ENCODE measurements at regions not wholly inside any gene's neighbourhood (a gene's known extent, or its start where the extent isn't known, plus 50 kb on each side); places are given as distances from the start of the nearest gene placed in this dataset.

DNA sequence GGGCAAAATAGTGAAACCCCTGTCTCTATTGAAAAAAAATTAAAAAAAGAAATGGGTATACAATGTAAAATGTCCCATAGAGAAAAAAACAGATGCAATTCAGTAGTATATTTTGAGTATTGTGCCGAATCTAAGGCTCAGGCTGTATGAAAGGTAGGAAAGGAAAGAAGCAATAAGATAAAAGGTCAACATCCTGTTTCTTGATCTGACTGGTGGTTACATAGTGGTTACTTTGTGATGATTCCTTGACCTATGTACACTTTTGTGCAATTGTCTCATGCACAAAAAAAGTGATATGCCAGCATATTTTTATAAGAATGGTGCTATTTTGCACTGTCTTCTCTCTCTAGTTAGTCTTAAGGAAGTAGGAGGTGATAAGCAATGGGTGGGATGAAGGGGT, 1333.7 kb upstream of the TMEFF2 start:
- H3K36me3 ChIP-seq (ENCODE audit: control insufficient read depth, insufficient read depth, low read length, severe bottlenecking): no peaks in the 10 kb centered on the region
- H3K9ac ChIP-seq (ENCODE audit: low read length): no peak overlapping the region
- H3K4me3 ChIP-seq (ENCODE audit: low read length): no peak overlapping the region
- H3K27me3 ChIP-seq (replicated peaks; ENCODE audit: control insufficient read depth, insufficient read depth, low read length): no peaks in the 10 kb centered on the region
- no peaks in the 10 kb centered on the region for H3K9me3 ChIP-seq (ENCODE audit: control insufficient read depth, low read length)
- H3K4me1 ChIP-seq (ENCODE audit: control insufficient read depth, insufficient read depth, low read length): peaks cover 4% of the 10 kb centered on the region
- no peak for DNase-seq (ENCODE audit: low read depth)

DNA sequence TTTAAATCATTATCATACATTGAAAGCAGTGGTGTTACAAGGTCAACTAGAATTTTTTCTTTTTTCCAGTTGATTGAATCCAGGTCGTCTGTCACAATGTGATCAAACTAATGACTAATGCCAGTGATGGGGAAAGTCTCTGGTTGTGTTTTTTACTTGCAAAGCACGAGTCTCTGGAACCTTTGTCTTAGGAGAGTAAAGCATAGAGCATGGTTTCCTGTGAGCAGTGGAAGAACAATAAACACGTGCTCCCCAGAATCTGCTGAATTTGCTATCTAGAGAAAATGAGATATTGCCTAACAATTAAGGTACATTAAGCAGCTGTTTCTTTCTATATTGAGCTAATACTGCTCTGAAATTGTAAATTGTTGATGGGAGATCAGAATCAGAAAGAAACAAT, 1332.4 kb upstream of the TMEFF2 start:
- Histone ChIP-seq H3K36me3 (ENCODE audit: control insufficient read depth, insufficient read depth, low read length, severe bottlenecking) (no peaks in the 10 kb centered on the region), H3K9ac (ENCODE audit: low read length) (no peak overlapping the region), H3K9me3 (ENCODE audit: control insufficient read depth, low read length) (no peaks in the 10 kb centered on the region), H3K4me3 (ENCODE audit: low read length) (no peak overlapping the region), H3K4me1 (ENCODE audit: control insufficient read depth, insufficient read depth, low read length) (peaks cover 6% of the 10 kb centered on the region), H3K27me3 (replicated peaks; ENCODE audit: control insufficient read depth, insufficient read depth, low read length) (no peaks in the 10 kb centered on the region)
- no peak for DNase-seq (ENCODE audit: low read depth)

DNA sequence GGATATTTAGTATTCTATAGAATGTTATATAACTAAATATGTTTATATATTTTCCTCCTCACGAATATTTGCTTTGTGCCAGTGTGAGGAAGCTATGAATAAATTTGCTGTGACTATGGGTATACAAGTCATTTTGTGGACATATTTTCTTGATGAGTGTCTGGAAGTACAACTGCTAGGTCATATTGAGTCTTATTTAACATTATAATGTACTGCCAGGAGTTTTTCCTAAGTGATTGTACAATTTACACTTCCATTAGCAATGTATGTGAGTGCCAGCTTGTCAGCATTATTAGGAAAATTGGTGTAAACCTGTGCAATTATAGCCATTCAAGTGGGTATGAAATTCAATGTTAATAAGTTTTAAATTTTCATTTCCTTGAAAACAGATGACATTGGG, 1328.9 kb upstream of the TMEFF2 start:
- Histone ChIP-seq H3K9me3 (ENCODE audit: control insufficient read depth, low read length) (no peaks in the 10 kb centered on the region), H3K36me3 (ENCODE audit: control insufficient read depth, insufficient read depth, low read length, severe bottlenecking) (no peaks in the 10 kb centered on the region), H3K4me1 (ENCODE audit: control insufficient read depth, insufficient read depth, low read length) (peaks cover 16% of the 10 kb centered on the region), H3K9ac (ENCODE audit: low read length) (no peak overlapping the region), H3K27me3 (replicated peaks; ENCODE audit: control insufficient read depth, insufficient read depth, low read length) (no peaks in the 10 kb centered on the region), H3K4me3 (ENCODE audit: low read length) (no peak overlapping the region)
- peak; percentile 15 for DNase-seq (ENCODE audit: low read depth)

DNA sequence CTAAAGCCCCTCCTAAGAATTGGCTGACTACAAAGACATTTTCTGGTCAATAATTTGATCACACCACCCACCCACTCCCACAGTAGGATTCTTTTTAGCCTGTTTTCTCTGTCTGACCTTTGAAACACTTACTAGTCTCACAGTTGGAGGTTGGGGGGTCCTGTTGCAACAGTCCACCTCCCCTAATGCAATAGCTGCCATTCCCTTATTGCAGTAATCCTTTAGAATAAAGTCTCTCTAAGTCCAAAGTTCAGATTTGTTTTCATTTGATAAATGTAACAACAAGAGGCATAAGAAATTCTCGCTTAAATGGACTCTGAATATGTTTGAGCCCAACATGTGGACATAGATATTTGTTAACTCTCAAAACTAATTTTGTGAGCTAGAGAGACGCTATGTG, 1326.8 kb upstream of the TMEFF2 start:
- Histone ChIP-seq H3K36me3 (ENCODE audit: control insufficient read depth, insufficient read depth, low read length, severe bottlenecking) (no peaks in the 10 kb centered on the region), H3K9ac (ENCODE audit: low read length) (no peak overlapping the region), H3K4me1 (ENCODE audit: control insufficient read depth, insufficient read depth, low read length) (peaks cover 24% of the 10 kb centered on the region), H3K4me3 (ENCODE audit: low read length) (no peak overlapping the region), H3K27me3 (replicated peaks; ENCODE audit: control insufficient read depth, insufficient read depth, low read length) (no peaks in the 10 kb centered on the region), H3K9me3 (ENCODE audit: control insufficient read depth, low read length) (no peaks in the 10 kb centered on the region)
- no peak for DNase-seq (ENCODE audit: low read depth)

DNA sequence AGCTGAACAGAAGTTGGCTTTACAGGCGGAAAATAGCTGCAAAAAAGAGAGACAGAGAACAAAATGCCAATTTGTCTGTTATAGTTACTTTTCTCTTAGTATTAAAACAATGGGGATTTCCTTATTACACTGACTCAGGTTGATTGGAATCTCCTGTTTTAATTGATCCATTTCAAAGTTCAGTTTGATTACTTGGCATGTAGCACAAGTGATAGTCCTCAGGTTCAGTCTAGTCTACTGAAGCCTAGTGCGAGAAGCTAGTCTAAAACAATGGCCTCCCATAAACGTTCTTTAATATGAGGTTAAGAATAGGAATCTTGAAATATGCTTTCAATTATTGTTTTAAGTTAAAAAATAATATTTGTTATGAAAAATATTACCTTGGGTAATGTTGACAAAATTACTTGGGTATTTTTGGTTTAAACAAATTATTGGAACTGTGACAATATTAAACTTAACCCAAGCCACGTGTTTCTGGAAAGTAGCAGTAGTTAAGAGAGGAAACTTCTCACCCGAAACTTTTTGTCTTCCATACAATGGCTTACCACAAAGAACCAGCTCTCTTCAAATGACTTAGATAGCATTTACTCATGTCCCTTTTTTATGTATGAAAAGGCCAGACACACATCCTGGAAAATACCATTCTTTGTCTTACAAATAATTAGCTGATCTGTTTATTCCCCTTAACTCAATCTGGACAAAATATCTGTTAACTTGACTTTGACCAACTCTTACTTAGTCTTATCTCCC, 1326.2 kb upstream of the TMEFF2 start:
- Histone ChIP-seq H3K27me3 (replicated peaks; ENCODE audit: control insufficient read depth, insufficient read depth, low read length) (no peaks in the 10 kb centered on the region), H3K36me3 (ENCODE audit: control insufficient read depth, insufficient read depth, low read length, severe bottlenecking) (no peaks in the 10 kb centered on the region), H3K4me1 (ENCODE audit: control insufficient read depth, insufficient read depth, low read length) (peaks cover 24% of the 10 kb centered on the region), H3K9ac (ENCODE audit: low read length) (no peak overlapping the region), H3K4me3 (ENCODE audit: low read length) (no peak overlapping the region), H3K9me3 (ENCODE audit: control insufficient read depth, low read length) (no peaks in the 10 kb centered on the region)
- no peak for DNase-seq (ENCODE audit: low read depth)

DNA sequence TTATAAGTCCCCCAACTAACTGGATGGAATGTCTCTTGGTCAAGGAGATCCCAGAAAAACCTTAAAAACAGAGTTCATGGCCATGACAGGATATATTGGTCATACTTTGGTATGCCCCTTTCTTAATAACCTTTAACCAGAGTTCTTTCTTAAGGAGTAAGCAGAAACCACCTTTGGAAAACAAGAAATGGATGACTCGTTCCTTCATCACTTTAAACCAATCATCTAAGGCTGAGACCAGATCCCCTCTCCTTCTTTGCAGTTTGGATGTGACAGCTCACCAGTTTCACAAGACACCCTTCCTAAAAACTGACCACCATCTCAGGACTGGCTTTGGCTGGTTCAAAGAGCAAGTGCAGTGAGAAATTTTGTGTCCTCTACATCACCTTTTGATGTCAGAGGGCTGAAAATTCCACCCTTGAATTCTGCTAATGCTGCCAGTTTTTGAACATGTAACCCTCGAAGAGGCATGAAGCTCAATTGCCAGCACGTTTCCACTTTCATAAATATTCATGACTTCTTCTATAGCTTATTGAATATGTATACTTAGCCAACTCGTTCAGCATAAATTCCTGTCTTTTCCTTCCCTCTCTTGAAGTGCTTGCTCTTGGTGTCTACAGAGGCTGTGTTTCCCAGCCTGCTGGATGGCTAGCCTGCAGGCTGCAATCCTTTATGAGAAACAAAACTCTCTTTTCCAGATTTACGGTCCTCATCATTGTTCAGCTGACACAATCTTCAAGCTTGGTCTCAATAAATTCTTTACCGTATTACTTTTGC, 1323.5 kb upstream of the TMEFF2 start:
- Histone ChIP-seq H3K4me3 (ENCODE audit: low read length) (no peak overlapping the region), H3K9ac (ENCODE audit: low read length) (no peak overlapping the region), H3K9me3 (ENCODE audit: control insufficient read depth, low read length) (no peaks in the 10 kb centered on the region), H3K4me1 (ENCODE audit: control insufficient read depth, insufficient read depth, low read length) (peaks cover 18% of the 10 kb centered on the region), H3K36me3 (ENCODE audit: control insufficient read depth, insufficient read depth, low read length, severe bottlenecking) (no peaks in the 10 kb centered on the region), H3K27me3 (replicated peaks; ENCODE audit: control insufficient read depth, insufficient read depth, low read length) (no peaks in the 10 kb centered on the region)
- peak; percentile 44 for DNase-seq (ENCODE audit: low read depth)

DNA sequence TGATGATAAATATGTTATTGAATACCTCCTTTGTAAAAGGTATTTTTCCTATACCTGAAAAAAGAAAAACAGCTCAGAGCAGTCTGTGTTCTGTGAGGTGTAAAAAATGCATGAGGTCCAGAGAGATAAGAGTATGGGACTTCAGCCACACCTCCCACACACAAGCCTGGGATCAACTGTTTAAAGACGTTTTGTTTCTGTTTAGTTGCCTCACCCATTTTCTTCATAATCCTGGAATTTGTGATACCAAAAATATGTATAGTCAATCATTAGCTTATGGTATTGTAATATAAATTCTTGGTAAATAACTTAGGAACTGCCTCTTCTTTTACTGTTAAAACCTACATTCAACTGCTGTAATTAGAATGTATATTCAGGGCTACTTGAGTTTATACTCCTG, 1322.9 kb upstream of the TMEFF2 start:
- H3K4me1 ChIP-seq (ENCODE audit: control insufficient read depth, insufficient read depth, low read length): peaks cover 18% of the 10 kb centered on the region
- no peak overlapping the region for H3K4me3 ChIP-seq (ENCODE audit: low read length)
- H3K9me3 ChIP-seq (ENCODE audit: control insufficient read depth, low read length): no peaks in the 10 kb centered on the region
- no peak overlapping the region for H3K9ac ChIP-seq (ENCODE audit: low read length)
- H3K27me3 ChIP-seq (replicated peaks; ENCODE audit: control insufficient read depth, insufficient read depth, low read length): no peaks in the 10 kb centered on the region
- DNase-seq (ENCODE audit: low read depth): peak; percentile 16
- no peaks in the 10 kb centered on the region for H3K36me3 ChIP-seq (ENCODE audit: control insufficient read depth, insufficient read depth, low read length, severe bottlenecking)

DNA sequence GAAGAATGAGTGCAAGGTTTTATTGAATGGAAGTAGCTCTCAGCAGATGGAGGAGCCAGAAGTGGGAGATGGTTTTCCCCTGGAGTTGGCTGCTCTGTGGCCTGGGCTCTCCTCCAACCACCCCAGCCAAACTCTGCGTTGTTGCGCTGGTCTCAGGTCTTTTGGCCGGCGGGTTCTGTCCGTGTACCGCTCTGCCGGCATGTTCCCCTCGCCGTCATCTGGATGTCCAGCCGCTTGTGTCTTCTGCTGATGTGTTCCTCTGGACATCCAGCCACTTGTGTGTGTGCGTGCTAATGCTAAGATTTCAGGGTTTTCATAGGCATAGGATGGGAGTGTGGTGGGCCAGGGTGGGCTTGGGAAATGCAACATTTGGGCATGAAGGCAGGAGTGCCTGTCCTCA, 1311.3 kb upstream of the TMEFF2 start:
- DNase-seq (ENCODE audit: low read depth): no peak
- Histone ChIP-seq H3K4me1 (ENCODE audit: control insufficient read depth, insufficient read depth, low read length) (no peaks in the 10 kb centered on the region), H3K27me3 (replicated peaks; ENCODE audit: control insufficient read depth, insufficient read depth, low read length) (no peaks in the 10 kb centered on the region), H3K36me3 (ENCODE audit: control insufficient read depth, insufficient read depth, low read length, severe bottlenecking) (no peaks in the 10 kb centered on the region), H3K9ac (ENCODE audit: low read length) (no peak overlapping the region), H3K9me3 (ENCODE audit: control insufficient read depth, low read length) (no peaks in the 10 kb centered on the region), H3K4me3 (ENCODE audit: low read length) (no peak overlapping the region)

DNA sequence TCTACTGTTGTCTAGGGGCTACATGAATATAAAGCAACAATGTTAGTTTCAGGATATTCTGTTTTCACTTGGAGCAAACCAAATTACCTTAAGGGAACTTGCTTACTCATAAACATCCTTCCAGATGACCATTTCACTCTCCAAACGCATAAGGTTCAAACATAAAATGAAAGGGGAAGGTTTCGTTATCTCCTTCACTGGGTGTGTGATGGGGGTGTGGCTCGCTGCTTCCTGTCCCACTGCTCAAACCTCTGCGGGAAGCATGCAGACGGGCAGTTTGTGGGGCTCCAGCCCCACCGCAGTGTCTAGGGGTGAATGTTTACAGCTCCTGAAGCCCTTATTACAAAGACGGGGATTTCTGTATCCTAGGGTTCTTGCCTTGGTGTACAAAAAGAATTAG, 1310.9 kb upstream of the TMEFF2 start:
- Histone ChIP-seq H3K9ac (ENCODE audit: low read length) (no peak overlapping the region), H3K4me3 (ENCODE audit: low read length) (no peak overlapping the region), H3K36me3 (ENCODE audit: control insufficient read depth, insufficient read depth, low read length, severe bottlenecking) (no peaks in the 10 kb centered on the region), H3K27me3 (replicated peaks; ENCODE audit: control insufficient read depth, insufficient read depth, low read length) (no peaks in the 10 kb centered on the region), H3K9me3 (ENCODE audit: control insufficient read depth, low read length) (no peaks in the 10 kb centered on the region), H3K4me1 (ENCODE audit: control insufficient read depth, insufficient read depth, low read length) (no peaks in the 10 kb centered on the region)
- no peak for DNase-seq (ENCODE audit: low read depth)

DNA sequence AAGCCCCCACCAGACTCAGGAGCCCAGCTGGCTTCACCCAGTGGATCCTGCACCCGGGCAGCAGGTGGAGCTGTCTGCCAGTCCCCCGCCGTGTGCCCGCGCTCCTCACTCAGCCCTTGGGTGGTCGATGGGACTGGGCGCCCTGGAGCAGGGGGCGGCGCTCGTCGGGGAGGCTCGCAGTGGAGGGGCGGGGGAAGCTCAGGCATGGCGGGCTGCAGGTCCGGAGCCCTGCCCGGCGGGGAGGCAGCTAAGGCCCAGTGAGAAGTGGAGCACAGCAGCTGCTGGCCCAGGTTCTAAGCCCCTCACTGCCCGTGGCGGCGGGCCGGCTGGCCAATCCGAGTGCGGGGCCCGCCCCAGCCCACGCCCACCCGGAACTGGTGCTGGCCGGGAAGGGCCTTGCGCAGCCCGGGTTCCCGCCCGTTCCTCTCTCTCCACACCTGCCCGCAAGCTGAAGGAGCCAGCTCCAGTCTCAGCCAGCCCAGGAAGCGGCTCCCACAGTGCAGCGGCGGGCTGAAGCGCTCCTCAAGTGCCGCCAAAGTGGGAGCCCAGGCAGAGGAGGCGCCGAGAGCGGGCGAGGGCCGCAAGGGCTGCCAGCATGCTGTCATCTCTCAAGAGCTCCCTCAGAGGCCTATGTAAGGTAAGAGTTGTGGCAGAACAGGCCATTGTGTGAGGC, 1307.8 kb upstream of the TMEFF2 start:
- Histone ChIP-seq H3K9ac (ENCODE audit: low read length) (no peak overlapping the region), H3K4me3 (ENCODE audit: low read length) (no peak overlapping the region), H3K27me3 (replicated peaks; ENCODE audit: control insufficient read depth, insufficient read depth, low read length) (no peaks in the 10 kb centered on the region), H3K4me1 (ENCODE audit: control insufficient read depth, insufficient read depth, low read length) (no peaks in the 10 kb centered on the region), H3K9me3 (ENCODE audit: control insufficient read depth, low read length) (no peaks in the 10 kb centered on the region), H3K36me3 (ENCODE audit: control insufficient read depth, insufficient read depth, low read length, severe bottlenecking) (no peaks in the 10 kb centered on the region)
- DNase-seq (ENCODE audit: low read depth): no peak

DNA sequence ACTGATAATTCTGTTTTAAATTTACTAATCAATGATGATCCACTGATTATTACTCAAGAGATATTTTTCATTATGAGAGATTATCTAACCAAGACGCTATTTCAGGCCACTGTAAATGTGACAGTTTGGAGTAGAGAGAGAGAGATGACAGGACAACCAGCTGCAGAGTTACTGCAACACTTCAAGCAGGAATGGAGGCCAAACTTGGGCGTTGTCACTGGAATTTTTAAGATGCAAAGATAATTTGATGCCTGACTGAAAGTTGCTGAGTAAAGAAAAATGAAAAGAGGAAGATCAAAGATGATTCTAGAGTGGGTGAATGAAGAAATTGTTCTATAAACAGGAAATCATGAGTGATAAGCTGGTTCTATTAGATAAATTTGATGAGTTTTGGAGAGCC, 1302.1 kb upstream of the TMEFF2 start:
- Histone ChIP-seq H3K4me1 (ENCODE audit: control insufficient read depth, insufficient read depth, low read length) (no peaks in the 10 kb centered on the region), H3K9me3 (ENCODE audit: control insufficient read depth, low read length) (no peaks in the 10 kb centered on the region), H3K9ac (ENCODE audit: low read length) (no peak overlapping the region), H3K36me3 (ENCODE audit: control insufficient read depth, insufficient read depth, low read length, severe bottlenecking) (no peaks in the 10 kb centered on the region), H3K4me3 (ENCODE audit: low read length) (no peak overlapping the region), H3K27me3 (replicated peaks; ENCODE audit: control insufficient read depth, insufficient read depth, low read length) (no peaks in the 10 kb centered on the region)
- DNase-seq (ENCODE audit: low read depth): no peak
